ENCODE measurements at regions not wholly inside any gene's neighbourhood (a gene's known extent, or its start where the extent isn't known, plus 50 kb on each side); places are given as distances from the start of the nearest gene placed in this dataset.

GRCh38 chr6:83770910-83771309 is 62.0 kb upstream of the SNAP91 start:
- no peak for TF ChIP-seq HDAC6 (IDR thresholded peaks at IDR 0.05; ENCODE audit: unreplicated experiment)
- no peak for TF ChIP-seq TBL1XR1 (IDR thresholded peaks at IDR 0.05; ENCODE audit: low read depth, low read length)
- no peak for TF ChIP-seq MAX (IDR thresholded peaks at IDR 0.05; ENCODE audit: low read depth, low read length)

All from GM12878 (cell line).